HCEC 1CT (cell line): ENCODE measurements at regions not wholly inside any gene's neighbourhood (a gene's known extent, or its start where the extent isn't known, plus 50 kb on each side); places are given as distances from the start of the nearest gene placed in this dataset.

ENCODE experiments used
- DNase-seq: peaks from one replicate; pipeline ENCODE4 v3.0.0-alpha.2; 2017

DNA sequence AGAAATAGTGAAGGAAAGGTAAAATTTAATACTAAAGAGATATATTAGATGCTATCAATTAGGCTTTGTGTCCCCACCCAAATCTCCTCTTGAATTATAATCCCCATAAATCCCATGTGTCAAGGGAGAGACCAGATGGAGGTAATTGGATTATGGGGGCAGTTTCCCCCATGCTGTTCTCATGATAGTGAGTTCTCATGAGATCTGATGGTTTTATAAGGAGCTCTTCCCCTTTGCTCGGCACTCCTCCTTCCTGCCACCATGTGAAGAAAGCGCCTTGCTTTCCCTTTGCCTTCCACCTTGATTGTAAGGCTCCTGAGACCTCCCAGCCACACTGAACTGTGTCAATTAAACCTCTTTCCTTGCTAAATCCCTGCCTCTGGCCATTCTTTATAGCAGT is 697.0 kb upstream of the RGMB start:
- DNase-seq, result no peak

DNA sequence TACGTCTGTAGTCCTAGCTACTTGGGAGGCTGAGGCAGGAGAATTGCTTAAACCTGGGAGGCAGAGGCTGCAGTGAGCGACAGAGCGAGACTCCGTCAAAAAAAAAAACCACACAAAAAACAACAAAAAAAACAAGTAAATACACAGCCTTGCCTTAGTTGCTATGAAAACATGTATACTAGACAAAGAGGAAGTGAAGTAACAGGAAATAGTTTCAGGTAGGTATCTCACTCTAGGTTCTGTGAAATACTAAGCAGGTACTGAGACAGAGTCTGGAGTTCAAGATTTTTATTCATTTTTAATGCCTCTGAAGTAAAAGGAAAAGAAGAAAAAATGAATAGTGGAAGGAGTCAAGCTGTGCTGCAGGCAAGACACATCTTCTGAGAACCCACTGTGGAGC is 687.9 kb upstream of the RGMB start:
- DNase-seq, result no peak

DNA sequence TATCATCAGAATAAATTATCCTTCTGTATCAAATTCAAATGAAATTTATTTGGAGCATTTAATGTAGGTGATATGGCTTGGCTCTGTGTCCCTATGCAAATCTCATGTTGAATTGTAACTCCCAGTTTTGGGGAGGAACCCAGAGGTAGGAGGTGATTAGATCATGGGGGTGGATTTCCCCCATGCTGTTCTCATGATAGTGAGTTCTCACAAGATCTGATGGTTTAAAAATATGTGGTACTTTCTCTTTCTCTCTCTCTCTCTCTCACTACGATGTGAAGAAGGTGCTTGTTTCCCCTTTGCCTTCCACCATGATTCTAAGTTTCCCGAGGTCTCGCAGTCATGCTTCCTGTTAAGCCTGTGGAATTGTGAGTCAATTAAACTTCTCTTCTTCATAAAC is 678.4 kb upstream of the RGMB start:
- peak; percentile 45 for DNase-seq

DNA sequence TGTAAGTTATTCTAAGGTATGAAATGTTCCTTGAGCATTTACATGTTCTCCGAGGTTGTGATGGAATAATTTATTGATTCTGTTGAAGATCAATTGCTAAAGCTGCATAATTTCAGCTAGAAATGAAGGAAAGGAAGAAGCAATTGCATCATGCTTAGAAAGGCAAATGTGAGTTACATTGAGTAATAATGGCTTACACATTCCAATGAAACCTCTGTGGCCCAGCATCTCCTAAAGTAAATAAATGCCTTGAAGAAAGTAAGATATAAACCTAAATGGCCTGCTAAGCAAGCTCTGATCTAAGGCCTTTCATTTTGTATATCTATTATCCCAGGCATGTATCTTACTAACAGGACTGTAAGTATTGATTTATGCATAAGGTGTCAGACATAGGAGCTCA is 677.3 kb upstream of the RGMB start:
- peak; percentile 89 for DNase-seq

DNA sequence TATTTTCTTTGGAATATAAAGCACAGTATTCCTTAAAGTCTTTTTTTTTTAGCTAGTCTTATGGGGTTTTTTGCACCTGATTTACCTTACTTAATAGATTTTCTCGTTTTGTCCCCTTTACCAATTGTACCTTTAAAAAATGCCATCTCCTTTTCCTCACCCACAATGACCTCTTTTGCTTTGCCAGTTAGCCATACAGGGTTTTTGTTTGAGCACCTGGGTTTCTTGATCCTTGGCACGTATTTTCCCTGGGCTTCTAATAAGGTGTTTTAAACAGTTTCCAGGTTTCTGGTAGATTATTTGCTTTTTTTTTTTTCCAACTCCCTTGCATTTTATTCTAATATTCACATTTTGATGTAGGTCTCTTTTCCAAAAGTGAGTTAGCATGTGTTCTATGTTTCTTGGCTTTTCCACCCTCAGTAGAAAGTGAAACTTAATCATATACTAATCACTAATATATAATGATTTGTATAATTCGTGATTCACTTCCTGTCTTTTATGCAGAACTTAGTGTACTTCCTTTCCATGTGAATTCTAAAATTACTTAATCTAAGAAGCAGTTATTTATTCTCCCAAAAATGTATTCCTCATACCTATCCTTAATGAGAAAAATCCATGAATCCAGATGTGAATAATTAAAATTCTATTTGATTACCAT is 673.9 kb upstream of the RGMB start:
- DNase-seq, result peak; percentile 74

DNA sequence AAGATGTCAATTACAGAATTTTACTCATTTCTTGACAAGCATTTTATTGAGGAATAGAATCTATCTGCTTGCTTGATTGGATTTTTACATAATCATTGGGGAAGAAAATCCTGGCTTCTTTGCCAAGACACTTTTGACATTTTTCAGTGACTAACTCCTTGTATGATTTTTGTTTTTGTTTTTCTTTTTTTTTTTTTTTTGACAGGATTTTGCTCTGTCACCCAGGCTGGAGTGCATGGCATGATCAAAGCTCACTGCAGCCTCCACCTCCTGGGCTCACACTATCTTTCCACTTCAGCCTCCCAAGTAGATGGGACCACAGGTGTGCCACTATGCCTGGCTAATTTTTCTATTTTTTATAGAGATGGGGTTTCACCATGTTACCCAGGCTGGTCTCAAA is 672.3 kb upstream of the RGMB start:
- no peak for DNase-seq

DNA sequence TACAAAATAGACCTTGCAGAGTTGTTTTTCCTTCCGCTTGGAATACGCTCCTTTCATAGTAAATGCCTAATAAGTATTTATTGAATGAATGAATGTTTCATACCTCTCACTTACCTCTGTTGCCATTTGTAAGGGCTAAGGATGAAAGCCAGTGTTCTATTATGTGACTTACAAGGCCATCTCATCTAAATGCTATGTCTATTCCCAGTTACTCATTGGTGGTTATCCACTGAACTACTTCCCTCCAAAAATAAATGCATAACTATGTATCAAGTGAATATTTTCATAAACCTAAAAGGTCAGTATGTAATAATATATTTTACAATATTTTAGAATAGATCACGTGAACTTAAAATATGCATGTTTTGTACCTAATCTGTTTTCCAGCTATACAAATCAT is 670.5 kb upstream of the RGMB start:
- DNase-seq, result peak; percentile 45

DNA sequence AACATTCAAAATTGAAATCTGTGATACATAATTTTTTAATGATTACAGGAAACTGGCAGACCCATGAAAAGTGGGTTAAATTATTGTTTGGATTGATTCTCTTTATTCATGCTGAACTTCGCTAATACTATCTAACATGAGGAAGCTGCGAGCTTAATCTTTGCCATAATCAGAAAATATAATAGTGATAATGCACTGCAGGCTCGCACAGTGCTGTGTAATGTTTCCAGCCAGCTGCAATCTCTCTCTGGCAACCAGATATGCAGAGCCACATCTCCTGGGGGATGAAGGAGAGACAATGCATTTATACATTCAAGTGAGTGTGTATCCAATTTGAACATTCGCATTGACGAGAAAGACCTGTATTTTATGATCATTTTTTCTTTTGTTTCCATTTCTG is 669.7 kb upstream of the RGMB start:
- no peak for DNase-seq

DNA sequence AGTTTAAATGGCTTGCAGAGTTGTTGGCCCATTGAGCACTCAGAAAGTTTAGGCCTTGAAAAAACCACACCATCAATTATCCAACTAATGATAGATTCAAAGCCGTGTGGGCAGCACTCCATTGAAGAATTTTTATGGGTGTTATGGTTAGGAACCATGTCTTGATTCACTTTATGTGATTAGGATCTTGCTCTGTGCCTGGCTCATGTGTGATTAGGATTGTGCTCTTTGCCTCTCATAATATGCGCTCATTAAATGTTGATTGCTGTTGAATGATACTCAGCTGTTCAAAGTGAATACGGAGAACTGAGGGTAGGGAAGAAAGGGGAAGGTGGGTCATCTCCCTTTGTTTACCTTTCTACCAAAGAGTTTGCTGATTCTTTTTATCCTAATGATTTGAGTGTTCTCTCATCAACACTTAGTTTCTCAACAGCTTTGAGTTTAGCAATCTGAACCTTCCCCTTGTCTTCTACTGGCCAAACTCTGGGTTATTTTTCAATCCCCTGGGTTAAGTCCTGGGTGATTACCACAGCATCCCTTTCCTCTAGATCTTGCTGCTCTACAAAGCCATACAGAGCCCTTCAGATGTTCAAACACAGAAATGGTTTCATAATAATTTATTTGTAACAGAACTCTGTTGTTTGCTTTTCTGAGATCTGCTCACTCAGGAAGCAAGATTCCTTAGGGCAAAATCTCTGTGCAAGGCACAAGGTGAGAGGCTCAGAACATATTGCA is 668.8 kb upstream of the RGMB start:
- DNase-seq, result no peak

DNA sequence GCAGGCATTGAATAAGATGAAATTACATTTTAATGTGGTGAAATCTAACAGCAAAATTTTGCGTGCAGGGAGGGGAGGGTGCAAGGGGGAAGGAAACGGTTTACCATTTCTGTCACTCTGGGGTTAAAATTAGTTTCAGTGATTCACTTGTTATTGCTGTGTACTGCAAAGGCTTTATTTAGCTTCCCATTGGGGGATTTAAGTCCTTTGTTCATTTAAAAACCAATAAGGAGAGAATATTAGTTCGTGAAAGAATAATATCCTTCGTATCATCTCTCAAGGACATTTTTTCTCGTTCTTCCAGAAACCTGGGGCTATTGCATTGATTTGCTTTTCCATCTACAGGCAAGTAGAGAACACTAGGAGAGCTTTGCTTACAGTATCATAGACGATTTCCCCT is 667.8 kb upstream of the RGMB start:
- no peak for DNase-seq

DNA sequence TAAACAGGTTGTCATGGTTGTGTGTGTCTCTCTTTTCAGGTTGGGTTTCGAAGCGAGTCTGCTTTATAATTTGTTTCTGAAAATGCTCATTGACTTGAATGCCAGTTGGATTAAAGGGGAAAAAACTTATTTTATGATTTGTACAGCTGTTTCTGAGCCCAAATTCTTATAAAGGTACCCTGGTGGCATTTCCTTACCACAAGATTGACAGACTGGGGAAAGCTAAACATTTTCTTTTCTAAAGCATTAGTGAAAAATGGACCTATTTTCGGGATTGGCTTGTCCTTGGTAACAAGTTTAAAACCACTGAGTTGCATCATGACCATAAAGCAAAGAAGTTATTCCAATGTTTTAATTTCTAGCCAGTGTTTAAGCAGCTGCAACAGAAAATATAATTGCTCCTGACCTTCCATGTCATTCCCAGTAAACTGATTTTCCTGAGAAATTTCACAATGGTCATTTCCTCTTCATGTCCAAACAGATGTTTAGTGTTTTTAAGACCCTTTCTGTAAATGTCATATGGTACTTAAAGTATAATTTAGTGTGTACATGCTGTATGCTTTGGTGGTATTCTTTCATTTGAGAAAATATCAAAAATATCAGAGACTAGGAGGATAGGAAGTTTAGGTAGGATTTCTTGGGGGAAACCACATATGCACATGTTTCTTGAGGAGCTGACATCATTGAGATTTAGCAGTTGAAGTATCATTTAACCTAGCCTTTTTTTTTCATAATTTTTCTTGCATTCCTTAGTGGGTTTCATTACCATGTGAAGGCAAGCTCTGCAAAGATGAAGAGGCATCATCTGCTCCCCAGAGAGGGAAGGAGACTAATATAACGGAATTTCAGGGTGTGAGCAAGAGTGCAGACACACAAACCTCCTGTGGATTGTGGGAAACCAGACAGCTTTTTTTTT is 667.1 kb upstream of the RGMB start:
- peak; percentile 46 for DNase-seq

DNA sequence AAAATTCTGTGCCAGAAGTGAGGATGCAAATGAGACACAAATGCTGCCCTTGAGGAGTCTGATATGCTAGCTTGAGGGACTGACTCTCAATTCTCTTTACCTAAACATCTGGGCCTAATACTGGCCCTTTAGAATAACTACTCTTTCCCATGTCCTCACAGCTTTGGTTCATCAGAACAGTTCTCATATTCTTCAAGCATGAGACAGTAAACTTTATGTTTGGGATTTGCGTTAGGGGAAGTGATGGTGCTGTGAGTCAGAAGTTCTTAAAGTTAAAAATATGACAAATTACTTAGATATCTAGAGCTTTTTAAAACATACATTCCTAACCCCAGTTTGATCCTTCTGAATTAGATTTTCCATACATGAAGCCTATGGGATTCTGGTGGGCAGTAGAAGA is 665.0 kb upstream of the RGMB start:
- DNase-seq, result peak; percentile 99

DNA sequence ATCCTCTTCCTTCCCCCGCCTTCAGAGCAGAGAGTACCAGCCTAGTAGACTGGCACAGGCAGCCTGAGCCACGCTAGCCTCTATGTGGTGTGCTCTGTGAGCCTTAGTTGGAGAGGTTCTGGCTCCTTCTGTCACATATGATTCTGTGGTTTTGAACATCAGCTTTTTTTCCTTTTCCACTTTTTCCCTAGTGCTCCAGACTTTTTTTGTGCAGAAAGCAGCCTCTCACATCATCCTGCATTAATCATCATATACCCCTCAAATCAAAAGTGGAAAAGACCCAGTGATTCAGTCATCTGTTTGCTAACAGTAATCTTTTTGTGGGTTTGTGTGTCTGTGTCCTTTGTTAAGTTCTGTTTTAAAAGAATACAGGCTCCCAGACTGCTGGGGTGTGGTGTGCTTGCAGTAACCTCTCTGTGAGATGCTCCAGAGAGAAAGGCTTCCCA is 663.9 kb upstream of the RGMB start:
- DNase-seq, result peak; percentile 93

DNA sequence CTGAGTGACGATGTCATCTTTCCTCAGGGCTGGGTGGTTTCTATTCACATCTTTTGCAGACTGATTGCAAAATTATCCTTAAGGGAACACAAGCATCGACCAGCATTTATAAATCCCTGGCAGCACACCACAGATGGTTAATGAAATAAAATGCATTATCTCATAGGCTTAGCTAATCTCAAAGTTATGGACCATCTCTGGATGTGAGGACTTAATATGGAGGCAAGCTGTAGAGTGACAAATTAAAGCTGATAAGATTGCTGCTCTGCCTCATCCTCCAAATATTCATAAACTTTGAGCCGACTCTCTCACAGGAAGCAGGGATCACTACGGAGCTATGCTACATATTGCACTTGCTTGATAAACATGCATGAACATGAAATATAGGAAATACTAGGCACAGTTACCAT is 663.2 kb upstream of the RGMB start:
- DNase-seq, result peak; percentile 98

DNA sequence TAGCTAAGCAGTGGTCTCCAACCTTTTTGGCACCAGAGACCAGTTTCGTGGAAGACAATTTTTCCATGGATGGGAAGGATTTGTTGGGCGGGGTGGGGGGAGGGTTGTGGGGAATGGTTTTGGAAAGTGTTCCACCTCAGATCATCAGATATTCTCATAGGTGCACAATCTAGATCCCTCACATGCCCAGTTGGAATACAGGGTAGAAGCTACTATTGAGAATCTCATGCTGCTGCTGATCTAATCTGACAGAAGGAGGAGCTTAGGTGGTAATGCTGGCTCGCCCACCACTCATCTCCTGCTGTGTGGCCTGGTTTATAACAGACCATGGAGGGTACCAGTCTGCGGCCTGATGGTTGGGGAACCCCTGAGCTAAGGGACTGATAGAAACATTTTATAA is 662.7 kb upstream of the RGMB start:
- peak; percentile 38 for DNase-seq

DNA sequence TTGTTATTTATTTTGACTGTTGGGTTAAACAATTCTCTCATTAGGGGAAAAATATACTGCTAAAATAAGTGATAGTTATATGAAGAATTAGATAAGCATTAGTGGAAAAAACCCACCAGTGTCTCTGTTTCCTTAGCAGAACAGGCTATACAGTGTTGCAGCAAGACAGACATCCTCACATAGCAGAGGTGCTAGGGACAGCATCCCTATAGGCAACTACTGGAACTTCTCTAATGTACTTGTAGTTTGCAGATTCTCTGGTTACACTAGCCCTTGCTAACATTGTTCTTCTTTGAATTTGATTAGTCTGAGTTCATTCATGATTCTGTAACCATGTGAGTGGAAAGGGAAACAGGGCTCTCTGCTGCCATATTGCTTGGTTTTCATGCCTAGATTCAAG is 661.8 kb upstream of the RGMB start:
- peak; percentile 65 for DNase-seq

DNA sequence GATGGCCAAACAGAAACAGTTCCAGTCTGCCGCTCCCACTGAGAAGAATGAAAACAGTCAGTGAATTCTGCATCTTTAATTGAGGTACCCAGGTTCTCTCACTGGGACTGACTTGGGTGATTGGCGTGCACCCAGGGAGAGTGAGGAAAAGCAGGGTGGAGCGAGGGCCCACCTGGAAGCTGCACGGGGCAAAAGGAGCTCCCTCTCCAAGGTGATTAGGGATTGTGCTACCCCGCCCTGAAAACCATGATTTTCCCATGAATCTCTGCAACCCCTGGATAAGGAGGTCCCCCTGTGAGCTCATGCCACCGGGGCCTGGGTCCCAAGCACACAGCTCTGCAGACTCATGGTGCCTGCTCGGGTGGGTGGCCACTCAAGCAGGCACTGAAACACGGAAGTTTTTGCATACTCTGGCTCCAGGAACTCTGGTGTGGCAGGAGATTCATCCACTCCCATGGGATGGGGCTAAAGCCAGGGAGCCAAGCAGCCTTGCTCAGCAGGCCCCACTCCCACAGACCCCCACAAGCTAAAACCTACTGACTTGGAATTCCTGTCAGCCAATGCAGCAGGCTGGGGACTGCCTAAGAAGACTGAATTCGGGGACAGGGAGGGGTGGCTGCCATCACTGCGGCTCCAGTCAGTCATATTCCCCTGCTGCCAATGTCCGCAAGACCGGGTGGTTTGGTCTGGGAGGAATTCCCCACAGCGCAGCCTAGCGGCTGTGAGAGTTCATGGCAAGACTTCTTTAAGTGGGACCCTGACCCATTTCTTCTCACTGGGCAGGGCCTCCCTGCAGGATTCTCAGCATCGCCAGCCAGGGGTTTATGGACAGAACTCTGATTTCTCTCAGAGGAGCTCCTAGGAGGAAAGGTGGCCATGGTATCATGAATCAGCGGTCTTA is 652.2 kb upstream of the RGMB start:
- no peak for DNase-seq

DNA sequence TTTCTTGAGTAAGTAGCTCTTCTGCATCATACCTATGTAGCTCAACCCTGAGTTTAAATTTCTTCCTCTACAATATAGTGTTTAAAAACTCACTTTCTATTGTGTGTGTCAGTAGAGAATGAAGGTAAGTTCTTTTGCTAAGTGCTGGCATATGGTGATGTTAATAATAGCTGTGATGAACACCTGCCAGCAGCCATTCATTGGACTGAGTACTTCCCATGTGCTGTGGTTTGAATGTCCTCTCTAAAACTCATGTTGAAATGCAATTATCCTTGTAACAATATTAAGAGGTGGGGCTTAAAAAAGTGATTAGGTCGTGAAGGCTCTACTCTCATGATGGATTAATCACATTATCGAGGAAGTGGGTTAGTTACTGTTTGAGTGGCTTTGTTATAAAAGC is 645.2 kb upstream of the RGMB start:
- DNase-seq, result no peak

DNA sequence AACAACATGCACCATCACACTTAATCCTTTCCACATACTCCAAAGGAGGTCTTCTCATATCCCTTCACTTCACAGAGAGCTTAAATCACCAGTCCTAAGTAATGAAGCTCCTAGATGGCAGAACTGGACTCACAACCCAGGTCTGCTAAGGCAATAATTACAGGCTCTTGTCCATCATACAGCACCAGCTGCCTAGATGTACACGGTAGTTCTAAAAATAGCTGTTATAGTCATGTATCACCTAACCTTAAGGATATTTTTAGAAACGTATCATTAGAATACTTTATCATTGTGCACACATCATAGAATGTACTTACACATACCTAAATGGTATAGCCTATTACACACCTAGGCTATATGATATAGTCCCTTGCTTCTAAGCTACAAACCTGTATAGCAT is 644.6 kb upstream of the RGMB start:
- DNase-seq, result no peak

DNA sequence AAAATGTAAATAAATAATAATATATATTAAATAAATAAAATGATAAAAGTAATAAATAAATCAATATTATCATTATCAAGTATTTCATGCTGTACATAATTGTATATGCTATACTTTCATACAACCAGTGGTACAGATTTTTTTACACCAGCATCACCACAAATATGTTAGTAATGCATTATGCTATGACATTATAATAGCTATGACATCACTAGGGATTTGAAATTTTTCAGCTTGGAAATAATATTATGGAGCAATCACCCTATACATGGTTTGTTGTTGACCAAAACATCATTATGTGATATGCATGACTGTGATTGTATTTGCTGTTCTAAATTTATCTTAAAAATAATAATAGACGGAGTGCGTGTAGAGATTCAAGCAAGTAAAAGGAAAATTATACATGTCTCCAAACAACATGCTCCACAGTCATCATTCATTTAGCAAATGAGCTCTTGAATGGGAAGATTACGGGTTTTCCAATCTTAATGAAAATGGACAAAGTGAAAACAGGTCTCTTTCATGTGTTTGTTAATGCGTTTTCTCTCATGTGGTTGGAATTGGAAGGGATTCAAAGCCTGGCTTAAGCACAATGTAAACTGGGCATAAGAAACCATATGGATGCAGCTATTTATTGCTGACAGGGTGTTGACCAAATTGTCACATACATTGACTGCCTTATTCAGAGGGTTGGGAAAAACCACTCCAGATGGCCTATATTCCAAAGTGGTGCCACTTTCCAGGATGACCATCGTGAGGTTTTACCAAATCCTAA is 643.0 kb upstream of the RGMB start:
- peak; percentile 15 for DNase-seq

DNA sequence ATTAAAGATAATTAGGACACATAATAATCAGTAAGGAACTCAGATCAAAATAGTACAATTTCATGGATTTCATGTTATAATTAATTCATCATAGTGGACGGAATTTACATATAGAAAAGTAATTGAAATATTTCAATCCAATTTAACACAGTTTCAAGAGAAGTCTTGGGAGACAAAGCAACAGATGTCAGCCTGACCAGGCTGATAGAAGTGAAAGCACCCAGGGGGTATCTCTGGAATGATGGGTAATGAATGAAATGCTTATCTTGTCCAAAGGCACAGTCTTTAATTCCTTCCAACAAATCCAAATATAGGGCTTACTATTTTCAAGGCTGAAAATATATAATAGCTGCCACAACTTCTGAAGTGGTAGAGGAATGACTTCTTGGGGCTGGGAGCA is 629.3 kb upstream of the RGMB start:
- no peak for DNase-seq

DNA sequence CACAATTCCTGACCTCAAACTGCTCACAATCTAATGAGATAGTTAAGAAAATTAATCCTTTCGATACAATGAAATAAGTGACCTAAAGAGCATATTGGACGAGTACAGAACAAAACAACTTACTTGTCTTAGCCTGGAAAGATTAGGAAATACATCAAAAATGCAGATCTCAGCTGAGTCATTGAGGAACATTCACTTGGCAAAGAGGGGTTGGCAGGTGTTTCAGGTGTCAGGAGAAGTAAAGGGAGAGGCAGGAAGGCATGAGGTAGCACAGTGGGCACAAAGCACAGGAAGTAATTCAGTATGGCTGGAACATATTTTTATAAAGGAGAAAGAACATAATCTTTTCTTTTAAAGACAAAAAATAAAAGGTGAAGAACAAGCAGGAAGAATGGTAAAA is 628.8 kb upstream of the RGMB start:
- no peak for DNase-seq
